GM10266 (cell line): ENCODE measurements at regions not wholly inside any gene's neighbourhood (a gene's known extent, or its start where the extent isn't known, plus 50 kb on each side); places are given as distances from the start of the nearest gene placed in this dataset.

Experiments
- DNase-seq: peaks from one replicate; pipeline ENCODE4 v3.0.0; 2012; ENCODE audit errors: extremely low spot score
- CTCF ChIP-seq: IDR thresholded peaks from 2 replicates; pipeline ENCODE4 v1.5.1; 2012; ENCODE audit warnings: mild to moderate bottlenecking, low read depth; ENCODE audit not compliant: control insufficient read depth, insufficient read depth; ENCODE audit errors: missing control alignments

GRCh38 chr16:72444696-72445095 lies 272.7 kb upstream of the PMFBP1 start:
- TF ChIP-seq CTCF = no peak
- no peak for DNase-seq

- TF ChIP-seq CTCF = no peak
- DNase-seq = no peak
These were observed 271.9 kb upstream of the PMFBP1 start for GRCh38 chr16:72443809-72444208.

GRCh38 chr16:72442385-72443158 lies 270.6 kb upstream of the PMFBP1 start:
- TF ChIP-seq CTCF = no peak
- DNase-seq = no peak

- no peak for DNase-seq
- no peak for TF ChIP-seq CTCF
These were observed 265.9 kb upstream of the PMFBP1 start for GRCh38 chr16:72437891-72438290.

GRCh38 chr16:72434159-72434558 lies 262.2 kb upstream of the PMFBP1 start:
- DNase-seq = no peak
- no peak for TF ChIP-seq CTCF

- TF ChIP-seq CTCF = no peak
- no peak for DNase-seq
These were observed 258.2 kb upstream of the PMFBP1 start for GRCh38 chr16:72430121-72430520.

GRCh38 chr16:72429671-72430081 lies 257.7 kb upstream of the PMFBP1 start:
- no peak for DNase-seq
- no peak for TF ChIP-seq CTCF
